Peyer's patch (tissue), 4 donors: ENCODE measurements at regions not wholly inside any gene's neighbourhood (a gene's known extent, or its start where the extent isn't known, plus 50 kb on each side); places are given as distances from the start of the nearest gene placed in this dataset.

Experiments
- DNase-seq, 3 donors: peaks; one replicate each; pipeline ENCODE4 v3.0.0-alpha.2; 2017 to 2019
- H3K27ac ChIP-seq, 4 donors: fragments of 200-600 bp; sonication (generic); one replicate each; pipeline ENCODE4 v1.5.1; 2016 to 2019
- H3K27me3 ChIP-seq, 2 donors: fragments of 200-600 bp; sonication (generic); one replicate each; pipeline ENCODE4 v1.5.1; 2019
- H3K36me3 ChIP-seq, 3 donors: fragments of 200-600 bp; sonication (generic); one replicate each; pipeline ENCODE4 v1.5.1; 2016 to 2019
- H3K4me1 ChIP-seq, 4 donors: fragments of 200-600 bp; sonication (generic); one replicate each; pipeline ENCODE4 v1.5.1; 2016 to 2019
- H3K4me3 ChIP-seq, 4 donors: fragments of 200-600 bp; sonication (generic); 1 replicate in 3 of 4; 2 replicates in 1 of 4; pipeline ENCODE4 v1.5.1; 2016 to 2019; ENCODE audit warnings: mild to moderate bottlenecking in 1 of 4
- H3K9me3 ChIP-seq, 4 donors: fragments of 200-600 bp; sonication (generic); one replicate each; pipeline ENCODE4 v1.5.1; 2016 to 2019; ENCODE audit warnings: mild to moderate bottlenecking in 1 of 4
- CTCF ChIP-seq, 6 experiments: fragments of 450-650 bp in 4 of 6; fragments of 200-600 bp in 2 of 6; sonication (generic) in 1 of 6; IDR thresholded peaks; one replicate each; pipeline ENCODE4 v1.5.1; 2017 to 2019; ENCODE audit warnings: antibody characterized with exemption in 6 of 6, mild to moderate bottlenecking in 3 of 6, moderate library complexity in 1 of 6
- POLR2A ChIP-seq, 2 donors: fragments of 450-650 bp; IDR thresholded peaks; one replicate each; pipeline ENCODE4 v1.5.1; 2017; ENCODE audit warnings: antibody characterized with exemption in 2 of 2, mild to moderate bottlenecking in 2 of 2, moderate library complexity in 2 of 2

- no peaks in the 10 kb centered on the region for H3K4me1 ChIP-seq
These were observed 143.9 kb upstream of the TSC22D1 start for GRCh38 chr13:44719857-44720671.

DNA sequence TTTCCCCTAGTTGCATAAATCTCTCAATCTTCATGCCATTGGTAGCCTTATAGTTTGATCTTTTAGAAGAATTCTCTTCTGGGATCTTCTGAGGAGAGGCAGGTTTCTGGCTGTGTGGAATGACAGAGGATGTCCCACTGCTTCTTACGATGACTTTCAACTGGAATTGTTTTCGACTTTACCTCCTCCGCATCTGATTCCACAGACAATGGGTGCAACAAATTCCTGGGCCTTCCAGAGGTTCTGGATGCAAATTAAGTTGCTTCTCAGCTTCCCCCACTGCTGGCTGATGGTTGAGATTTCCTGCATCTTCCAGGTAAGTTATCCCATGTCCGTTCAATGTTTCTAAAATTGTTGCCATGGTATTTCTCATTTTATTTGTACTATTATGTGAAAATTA lies 142.3 kb upstream of the TSC22D1 start:
- Histone ChIP-seq H3K36me3 (no peaks in the 10 kb centered on the region), H3K4me3 (no peak overlapping the region), H3K4me1 (no peaks in the 10 kb centered on the region), H3K9me3 (no peaks in the 10 kb centered on the region), H3K27me3 (no peaks in the 10 kb centered on the region), H3K27ac (no peak overlapping the region)
- TF ChIP-seq CTCF (IDR thresholded peaks at IDR 0.05) (no peak), POLR2A (IDR thresholded peaks at IDR 0.05) (no peak)
- DNase-seq = no peak

More at GRCh38 chr13:44719857-44720671, 143.9 kb upstream of the TSC22D1 start:
- Histone ChIP-seq H3K4me3 (no peak overlapping the region), H3K9me3 (no peaks in the 10 kb centered on the region), H3K27ac (peak overlapping the region in 1 of 4 donors; percentile 39), H3K36me3 (no peaks in the 10 kb centered on the region), H3K27me3 (no peaks in the 10 kb centered on the region)
- TF ChIP-seq CTCF (IDR thresholded peaks at IDR 0.05) = no peak
- TF ChIP-seq POLR2A (IDR thresholded peaks at IDR 0.05) = no peak
- no peak for DNase-seq

DNA sequence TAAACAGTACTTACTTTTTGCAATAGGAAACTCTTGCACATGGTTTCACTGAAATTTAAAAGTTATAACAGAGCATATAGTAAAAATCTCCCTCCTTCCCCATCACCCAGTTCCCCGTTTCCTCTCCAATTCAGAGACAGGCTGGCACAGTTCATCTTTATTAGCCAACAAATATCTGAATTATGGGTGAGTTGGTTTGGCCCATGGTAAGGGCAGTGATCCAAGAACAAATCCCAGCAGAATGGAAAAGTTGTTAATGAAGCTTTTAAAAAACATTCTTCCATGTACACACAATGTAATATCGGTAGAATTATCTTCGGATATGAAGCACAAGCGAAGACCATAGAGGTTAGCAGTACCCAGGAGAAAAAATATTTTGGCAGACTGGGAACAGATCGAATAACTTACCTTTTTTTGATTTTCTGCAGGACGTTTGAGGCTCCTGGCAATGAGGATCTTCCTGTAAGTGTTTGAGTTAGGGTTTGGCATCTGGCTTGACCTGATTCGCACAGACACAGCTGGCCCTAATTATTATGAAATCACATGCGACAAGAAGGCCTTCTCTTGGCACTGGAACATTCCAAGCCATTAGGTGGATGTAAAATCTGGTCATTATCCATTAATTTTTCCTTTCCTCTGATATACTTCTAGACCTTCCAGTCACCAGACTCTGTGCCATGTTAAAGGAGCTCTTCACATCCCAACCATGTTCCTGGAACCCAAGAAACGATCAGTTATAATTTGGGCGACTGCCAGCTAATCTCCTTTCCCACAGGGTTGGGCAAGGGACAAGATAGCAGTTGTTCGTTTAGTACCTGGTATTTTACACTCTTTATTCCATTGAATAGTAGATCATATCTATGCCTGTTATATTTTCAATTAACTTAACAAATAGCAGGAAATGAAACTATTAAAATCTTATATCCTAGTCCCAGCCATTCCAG lies 139.4 kb upstream of the TSC22D1 start:
- Histone ChIP-seq H3K27ac (no peak overlapping the region), H3K36me3 (no peaks in the 10 kb centered on the region)
- no peak for DNase-seq

DNA sequence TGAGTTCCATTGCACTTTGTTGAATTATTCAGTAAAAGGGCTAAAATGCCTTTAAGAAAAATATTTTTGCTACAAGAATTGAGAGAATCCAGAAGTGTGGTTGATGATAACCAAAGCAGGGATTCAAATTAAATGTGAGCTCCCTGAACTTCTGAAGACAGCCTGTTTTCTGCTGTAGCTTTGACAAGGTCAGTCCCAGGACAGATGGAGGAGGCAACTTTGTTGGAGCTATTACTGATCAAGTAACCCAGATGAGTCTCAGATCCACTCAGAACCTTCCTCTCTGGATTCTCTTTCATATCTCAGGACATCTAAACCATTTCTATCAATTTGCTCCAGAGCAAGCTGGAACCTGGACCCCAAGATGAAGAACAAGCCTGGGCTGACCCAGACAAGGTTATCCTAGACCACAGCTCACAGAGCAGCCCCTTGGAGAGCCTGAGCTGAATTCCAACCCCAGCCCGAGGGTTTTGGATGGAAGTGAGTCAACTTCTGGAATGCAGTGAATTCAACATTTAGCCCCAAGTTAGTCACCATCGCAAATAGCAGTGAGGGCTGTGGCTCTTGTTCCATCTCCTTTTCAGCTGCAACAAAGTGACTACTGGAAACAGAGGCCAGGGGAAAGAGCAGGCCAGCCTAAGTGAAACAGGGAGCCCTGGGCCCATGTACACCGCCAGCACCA lies 137.8 kb upstream of the TSC22D1 start:
- H3K27ac ChIP-seq = no peak overlapping the region
- H3K9me3 ChIP-seq = no peaks in the 10 kb centered on the region

More for the DNA sequence above, 139.4 kb upstream of the TSC22D1 start:
- TF ChIP-seq CTCF (IDR thresholded peaks at IDR 0.05) = no peak
- no peak for TF ChIP-seq POLR2A (IDR thresholded peaks at IDR 0.05)
- Histone ChIP-seq H3K4me3 (no peak overlapping the region), H3K9me3 (no peaks in the 10 kb centered on the region), H3K4me1 (no peaks in the 10 kb centered on the region), H3K27me3 (no peaks in the 10 kb centered on the region)

More for the DNA sequence above, 137.8 kb upstream of the TSC22D1 start:
- Histone ChIP-seq H3K4me3 (no peak overlapping the region), H3K36me3 (no peaks in the 10 kb centered on the region), H3K4me1 (no peaks in the 10 kb centered on the region), H3K27me3 (no peaks in the 10 kb centered on the region)
- TF ChIP-seq POLR2A (IDR thresholded peaks at IDR 0.05) = no peak
- TF ChIP-seq CTCF (IDR thresholded peaks at IDR 0.05) = no peak
- DNase-seq = no peak
